ENCODE measurements at regions not wholly inside any gene's neighbourhood (a gene's known extent, or its start where the extent isn't known, plus 50 kb on each side); places are given as distances from the start of the nearest gene placed in this dataset.

DNA sequence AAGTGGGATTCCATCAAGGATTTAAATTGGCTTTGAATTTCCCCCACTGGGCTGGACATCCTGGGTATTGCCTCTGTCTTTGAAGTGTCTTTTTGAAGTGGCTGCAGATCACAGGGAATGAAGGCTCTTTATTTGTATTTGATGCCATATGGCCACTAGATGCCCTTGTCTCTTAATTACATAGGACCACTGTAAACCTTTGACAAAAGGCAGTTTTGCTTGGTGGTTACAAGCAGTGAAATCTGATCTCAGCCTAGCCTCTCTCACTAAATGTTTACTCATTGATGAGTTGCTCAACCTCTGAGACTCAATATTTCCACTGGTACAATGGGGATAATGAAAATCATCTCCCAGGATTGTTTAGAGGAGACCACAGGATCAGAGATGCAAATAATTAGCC lies 102.2 kb downstream of the INSIG2 start:
- no peaks in the 10 kb centered on the region for H3K27me3 ChIP-seq (ENCODE audit: insufficient read depth, low read length, poor library complexity, severe bottlenecking)
- TF ChIP-seq EZH2phosphoT487 (IDR thresholded peaks at IDR 0.05; ENCODE audit: borderline replicate concordance): no peak
- TF ChIP-seq, protein P1, sequence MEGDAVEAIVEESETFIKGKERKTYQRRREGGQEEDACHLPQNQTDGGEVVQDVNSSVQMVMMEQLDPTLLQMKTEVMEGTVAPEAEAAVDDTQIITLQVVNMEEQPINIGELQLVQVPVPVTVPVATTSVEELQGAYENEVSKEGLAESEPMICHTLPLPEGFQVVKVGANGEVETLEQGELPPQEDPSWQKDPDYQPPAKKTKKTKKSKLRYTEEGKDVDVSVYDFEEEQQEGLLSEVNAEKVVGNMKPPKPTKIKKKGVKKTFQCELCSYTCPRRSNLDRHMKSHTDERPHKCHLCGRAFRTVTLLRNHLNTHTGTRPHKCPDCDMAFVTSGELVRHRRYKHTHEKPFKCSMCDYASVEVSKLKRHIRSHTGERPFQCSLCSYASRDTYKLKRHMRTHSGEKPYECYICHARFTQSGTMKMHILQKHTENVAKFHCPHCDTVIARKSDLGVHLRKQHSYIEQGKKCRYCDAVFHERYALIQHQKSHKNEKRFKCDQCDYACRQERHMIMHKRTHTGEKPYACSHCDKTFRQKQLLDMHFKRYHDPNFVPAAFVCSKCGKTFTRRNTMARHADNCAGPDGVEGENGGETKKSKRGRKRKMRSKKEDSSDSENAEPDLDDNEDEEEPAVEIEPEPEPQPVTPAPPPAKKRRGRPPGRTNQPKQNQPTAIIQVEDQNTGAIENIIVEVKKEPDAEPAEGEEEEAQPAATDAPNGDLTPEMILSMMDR (conservative IDR thresholded peaks at IDR 0.05; ENCODE audit: low read length): no peak; the same call in 1 of the 2 replicates
- H3K9me2 ChIP-seq (replicated peaks; ENCODE audit: low read depth, low read length): no peaks in the 10 kb centered on the region
- no peak overlapping the region for H3K4me3 ChIP-seq (ENCODE audit: low read length, poor library complexity, severe bottlenecking)
- no peaks in the 10 kb centered on the region for H3K36me3 ChIP-seq (ENCODE audit: insufficient read depth, low read length)
- H3F3A ChIP-seq (ENCODE audit: low read depth): peaks cover 4% of the 10 kb centered on the region; the same call in 1 of the 2 replicates
- no peak overlapping the region for H3K9ac ChIP-seq (ENCODE audit: low read depth, low read length, poor library complexity, severe bottlenecking)
- no peaks in the 10 kb centered on the region for H3K9me3 ChIP-seq (ENCODE audit: insufficient read depth, low read depth, low read length)
- H3K79me2 ChIP-seq (ENCODE audit: insufficient read depth, low read length): no peaks in the 10 kb centered on the region
- H3K4me1 ChIP-seq (ENCODE audit: insufficient read depth, low read length, poor library complexity, severe bottlenecking): peaks cover 42% of the 10 kb centered on the region
- H4K20me1 ChIP-seq (ENCODE audit: insufficient read depth, low read length, poor library complexity, severe bottlenecking): no peaks in the 10 kb centered on the region
- no peak overlapping the region for H2AFZ ChIP-seq (ENCODE audit: low read length)
- no peak overlapping the region for H3K4me2 ChIP-seq (ENCODE audit: low read depth, low read length, poor library complexity, severe bottlenecking)

GRCh38 chr2:118186858-118187254 lies 98.6 kb downstream of the INSIG2 start:
- Histone ChIP-seq H3K9me3 (ENCODE audit: insufficient read depth, low read depth, low read length) (no peaks in the 10 kb centered on the region), H3K36me3 (ENCODE audit: insufficient read depth, low read length) (no peaks in the 10 kb centered on the region), H4K20me1 (ENCODE audit: insufficient read depth, low read length, poor library complexity, severe bottlenecking) (no peaks in the 10 kb centered on the region), H3K79me2 (ENCODE audit: insufficient read depth, low read length) (no peaks in the 10 kb centered on the region), H3K4me2 (ENCODE audit: low read depth, low read length, poor library complexity, severe bottlenecking) (peak overlapping the region; percentile 73), H3K4me1 (ENCODE audit: insufficient read depth, low read length, poor library complexity, severe bottlenecking) (peaks cover 51% of the 10 kb centered on the region), H3F3A (ENCODE audit: low read depth) (peaks cover 4% of the 10 kb centered on the region; the same call in 1 of the 2 replicates), H3K27me3 (ENCODE audit: insufficient read depth, low read length, poor library complexity, severe bottlenecking) (no peaks in the 10 kb centered on the region), H3K4me3 (ENCODE audit: low read length, poor library complexity, severe bottlenecking) (peak overlapping the region; percentile 99), H3K9me2 (replicated peaks; ENCODE audit: low read depth, low read length) (no peaks in the 10 kb centered on the region), H2AFZ (ENCODE audit: low read length) (peak overlapping the region; percentile 48), H3K9ac (ENCODE audit: low read depth, low read length, poor library complexity, severe bottlenecking) (peak overlapping the region; percentile 100)
- no peak for TF ChIP-seq EZH2phosphoT487 (IDR thresholded peaks at IDR 0.05; ENCODE audit: borderline replicate concordance)
- TF ChIP-seq, protein P1 (conservative IDR thresholded peaks at IDR 0.05; ENCODE audit: low read length): no peak

GRCh38 chr2:118186110-118186857 lies 98.0 kb downstream of the INSIG2 start:
- Histone ChIP-seq H4K20me1 (ENCODE audit: insufficient read depth, low read length, poor library complexity, severe bottlenecking) (no peaks in the 10 kb centered on the region), H3K4me2 (ENCODE audit: low read depth, low read length, poor library complexity, severe bottlenecking) (peak overlapping the region; percentile 73), H3K4me1 (ENCODE audit: insufficient read depth, low read length, poor library complexity, severe bottlenecking) (peaks cover 51% of the 10 kb centered on the region), H3K36me3 (ENCODE audit: insufficient read depth, low read length) (no peaks in the 10 kb centered on the region), H3K9ac (ENCODE audit: low read depth, low read length, poor library complexity, severe bottlenecking) (peak overlapping the region; percentile 100), H2AFZ (ENCODE audit: low read length) (peak overlapping the region; percentile 48), H3K79me2 (ENCODE audit: insufficient read depth, low read length) (no peaks in the 10 kb centered on the region), H3K9me3 (ENCODE audit: insufficient read depth, low read depth, low read length) (no peaks in the 10 kb centered on the region), H3K4me3 (ENCODE audit: low read length, poor library complexity, severe bottlenecking) (peak overlapping the region; percentile 99), H3K27me3 (ENCODE audit: insufficient read depth, low read length, poor library complexity, severe bottlenecking) (no peaks in the 10 kb centered on the region), H3F3A (ENCODE audit: low read depth) (peaks cover 4% of the 10 kb centered on the region; the same call in 1 of the 2 replicates), H3K9me2 (replicated peaks; ENCODE audit: low read depth, low read length) (no peaks in the 10 kb centered on the region)
- TF ChIP-seq EZH2phosphoT487 (IDR thresholded peaks at IDR 0.05; ENCODE audit: borderline replicate concordance): no peak
- TF ChIP-seq, protein P1 (conservative IDR thresholded peaks at IDR 0.05; ENCODE audit: low read length): no peak
